GM12801 (cell line): ENCODE measurements at regions not wholly inside any gene's neighbourhood (a gene's known extent, or its start where the extent isn't known, plus 50 kb on each side); places are given as distances from the start of the nearest gene placed in this dataset.

Experiments used
- TF ChIP-seq, protein P1 (sequence below): IDR thresholded peaks from one replicate; pipeline ENCODE4 v1.5.1; 2011; ENCODE audit warnings: control low read depth; ENCODE audit not compliant: insufficient read length; ENCODE audit errors: extremely low read depth

DNA sequence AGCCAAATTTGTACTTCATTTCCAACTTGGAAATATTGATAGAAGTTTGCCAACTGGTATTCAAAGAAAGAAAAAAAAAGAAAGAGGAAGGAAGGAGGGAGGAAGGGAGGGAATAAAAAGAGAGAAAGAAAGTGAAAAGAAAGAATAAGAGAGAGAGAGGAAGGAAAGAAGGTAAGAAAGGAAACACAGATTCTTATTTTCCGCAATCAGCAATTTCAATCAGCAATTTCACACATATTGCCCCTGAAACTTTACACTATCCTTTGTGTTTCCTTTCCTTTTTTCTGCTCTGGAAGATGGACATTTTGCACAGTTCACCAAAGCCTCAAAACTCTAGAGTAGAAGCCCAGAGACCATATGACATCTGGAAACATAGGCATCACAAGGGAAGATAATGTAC, 888.1 kb downstream of the REEP3 start:
- TF ChIP-seq, protein P1, sequence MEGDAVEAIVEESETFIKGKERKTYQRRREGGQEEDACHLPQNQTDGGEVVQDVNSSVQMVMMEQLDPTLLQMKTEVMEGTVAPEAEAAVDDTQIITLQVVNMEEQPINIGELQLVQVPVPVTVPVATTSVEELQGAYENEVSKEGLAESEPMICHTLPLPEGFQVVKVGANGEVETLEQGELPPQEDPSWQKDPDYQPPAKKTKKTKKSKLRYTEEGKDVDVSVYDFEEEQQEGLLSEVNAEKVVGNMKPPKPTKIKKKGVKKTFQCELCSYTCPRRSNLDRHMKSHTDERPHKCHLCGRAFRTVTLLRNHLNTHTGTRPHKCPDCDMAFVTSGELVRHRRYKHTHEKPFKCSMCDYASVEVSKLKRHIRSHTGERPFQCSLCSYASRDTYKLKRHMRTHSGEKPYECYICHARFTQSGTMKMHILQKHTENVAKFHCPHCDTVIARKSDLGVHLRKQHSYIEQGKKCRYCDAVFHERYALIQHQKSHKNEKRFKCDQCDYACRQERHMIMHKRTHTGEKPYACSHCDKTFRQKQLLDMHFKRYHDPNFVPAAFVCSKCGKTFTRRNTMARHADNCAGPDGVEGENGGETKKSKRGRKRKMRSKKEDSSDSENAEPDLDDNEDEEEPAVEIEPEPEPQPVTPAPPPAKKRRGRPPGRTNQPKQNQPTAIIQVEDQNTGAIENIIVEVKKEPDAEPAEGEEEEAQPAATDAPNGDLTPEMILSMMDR = no peak

DNA sequence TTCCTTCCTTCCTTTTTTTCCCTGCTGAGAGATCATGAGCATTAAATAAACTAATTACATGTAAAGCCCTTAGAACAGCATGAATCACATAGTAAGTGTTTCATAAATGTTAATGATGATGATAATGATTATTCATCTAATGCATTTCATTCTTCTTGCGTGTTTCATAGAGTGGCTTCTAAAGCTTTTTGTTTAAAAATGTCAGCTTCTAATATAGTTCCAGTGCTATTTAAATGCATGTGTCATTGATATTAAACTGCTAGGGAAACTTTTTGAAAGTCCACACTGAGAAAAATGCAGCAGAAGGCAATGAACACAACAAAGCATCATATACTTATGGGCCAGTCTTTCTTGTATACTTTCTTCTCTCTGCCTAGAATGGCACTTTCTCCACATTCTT, 894.8 kb downstream of the REEP3 start:
- TF ChIP-seq, protein P1 = no peak

DNA sequence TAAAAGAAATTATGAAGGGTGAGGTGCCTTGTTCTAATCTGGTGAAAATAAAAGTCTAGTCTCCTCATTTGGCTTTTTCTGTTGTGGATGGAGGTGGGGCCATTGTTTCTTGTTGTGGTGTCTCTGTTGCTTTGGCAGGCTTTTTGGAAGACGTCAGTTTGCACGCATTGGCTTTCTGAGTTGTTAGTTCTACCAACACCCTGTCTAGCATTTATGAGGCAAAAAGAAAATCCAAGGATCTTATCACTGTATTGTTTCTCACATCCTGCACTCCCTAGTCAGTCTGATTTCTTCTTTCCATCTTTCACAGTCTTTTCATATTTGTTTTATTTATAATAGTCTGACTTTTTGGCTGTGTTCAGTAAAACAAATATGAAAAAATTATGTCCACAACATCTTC, 898.3 kb downstream of the REEP3 start:
- TF ChIP-seq, protein P1 = no peak

DNA sequence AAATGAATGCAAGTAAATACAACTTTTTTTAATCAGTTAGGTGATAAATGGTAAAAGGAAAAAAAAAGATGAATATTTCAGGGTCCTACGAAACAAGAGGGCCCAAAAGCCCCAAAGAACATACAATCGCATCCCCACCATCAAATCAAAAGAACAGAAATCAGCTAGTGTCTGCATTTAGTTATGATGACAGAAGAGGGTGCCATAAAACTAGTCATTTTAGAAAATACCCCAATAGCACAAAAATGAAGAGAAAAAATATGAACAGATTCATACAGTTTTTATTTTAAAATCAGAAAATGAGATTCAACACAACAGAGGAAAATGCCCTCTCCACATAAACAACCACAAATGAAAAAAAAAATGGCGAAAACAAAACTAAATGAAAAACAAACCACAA, 905.5 kb downstream of the REEP3 start:
- TF ChIP-seq, protein P1 = no peak

DNA sequence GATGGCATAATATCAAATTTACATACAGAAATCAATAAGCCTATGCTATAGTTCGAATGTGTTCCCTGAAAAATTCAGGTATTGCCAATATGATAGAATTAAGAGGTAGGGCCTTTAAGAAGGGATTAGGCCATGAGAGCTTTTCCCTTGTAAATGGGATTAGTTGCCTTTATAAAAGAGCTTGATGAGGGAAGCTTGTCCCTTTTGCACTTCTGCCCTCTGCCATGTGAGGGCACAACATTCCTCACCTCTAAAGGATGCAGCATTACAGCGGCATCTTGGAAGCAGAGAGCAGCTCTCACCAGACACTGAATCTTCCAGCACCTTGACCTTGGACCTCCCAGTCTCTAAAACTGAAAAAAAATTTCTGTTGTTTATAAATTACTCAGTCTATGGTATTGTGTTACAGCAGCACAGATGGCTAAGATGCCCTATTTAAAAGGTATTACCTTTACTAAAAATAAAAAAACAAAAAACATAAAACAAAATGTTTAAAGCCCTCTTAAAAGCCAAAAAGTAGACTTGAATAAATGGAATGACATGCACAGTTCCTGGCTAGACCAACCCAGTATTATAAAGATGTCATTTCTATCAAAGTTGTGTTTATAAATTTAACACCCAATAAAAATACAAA, 909.6 kb downstream of the REEP3 start:
- TF ChIP-seq, protein P1 = no peak

DNA sequence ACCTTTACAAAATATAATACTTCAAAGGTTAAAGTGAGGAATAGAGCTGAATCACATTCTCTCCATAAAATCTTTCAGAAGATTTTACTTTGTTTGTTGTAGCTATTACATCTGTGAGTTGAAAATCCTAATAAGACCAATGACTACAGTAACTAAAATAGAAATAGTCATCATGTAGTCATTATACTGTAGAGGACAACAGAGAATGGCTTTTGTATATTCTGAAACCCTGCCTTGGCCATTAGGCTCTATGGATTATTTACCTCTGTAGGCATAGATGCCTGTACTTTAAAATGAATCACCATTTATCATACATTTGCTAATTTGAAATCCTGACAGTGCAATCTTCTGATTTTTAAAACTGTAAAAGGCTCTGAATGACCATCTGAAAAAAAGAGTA, 923.0 kb downstream of the REEP3 start:
- TF ChIP-seq, protein P1 = no peak

DNA sequence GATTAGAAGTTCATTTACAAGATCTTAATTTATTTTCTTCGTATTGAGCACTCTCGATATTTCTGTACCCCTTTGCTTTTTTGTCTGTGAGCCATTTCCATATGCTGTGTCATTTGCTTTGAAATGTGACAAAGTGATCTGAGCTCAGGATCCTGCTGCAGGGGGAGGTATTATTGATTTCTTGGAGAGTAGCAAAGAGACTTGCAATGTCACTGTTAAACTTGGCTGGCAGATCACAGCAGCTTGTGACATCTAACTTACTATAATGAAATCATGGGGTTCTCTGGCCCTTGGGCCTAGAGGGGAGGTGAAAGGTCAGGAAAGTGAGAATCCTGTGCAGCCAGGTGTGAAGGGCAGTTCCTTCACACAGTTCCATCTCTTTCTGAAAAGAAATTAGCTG, 923.4 kb downstream of the REEP3 start:
- TF ChIP-seq, protein P1 = no peak
